Coronary artery (tissue), 2 donors: ENCODE measurements at regions not wholly inside any gene's neighbourhood (a gene's known extent, or its start where the extent isn't known, plus 50 kb on each side); places are given as distances from the start of the nearest gene placed in this dataset.
"Not testable (repeated sequence)": the region's sequence is repeated elsewhere in the genome, so short reads cannot be mapped to it uniquely, and the experiment has no call there.

Source experiments
- DNase-seq: peaks from one replicate; pipeline ENCODE4 v3.0.0-alpha.2; 2017; ENCODE audit warnings: low spot score
- H3K27ac ChIP-seq, 2 donors: fragments of 200-600 bp; sonication (generic); one replicate each; pipeline ENCODE4 v1.5.1; 2016 to 2019
- H3K4me3 ChIP-seq: fragments of 200-600 bp; sonication (generic); 2 replicates; pipeline ENCODE4 v1.5.1; 2016; ENCODE audit warnings: mild to moderate bottlenecking, moderate library complexity
- TF ChIP-seq, protein P1 (sequence below): fragments of 200-600 bp; sonication (generic); IDR thresholded peaks from one replicate; pipeline ENCODE4 v1.5.1; 2019; ENCODE audit warnings: antibody characterized with exemption

DNA sequence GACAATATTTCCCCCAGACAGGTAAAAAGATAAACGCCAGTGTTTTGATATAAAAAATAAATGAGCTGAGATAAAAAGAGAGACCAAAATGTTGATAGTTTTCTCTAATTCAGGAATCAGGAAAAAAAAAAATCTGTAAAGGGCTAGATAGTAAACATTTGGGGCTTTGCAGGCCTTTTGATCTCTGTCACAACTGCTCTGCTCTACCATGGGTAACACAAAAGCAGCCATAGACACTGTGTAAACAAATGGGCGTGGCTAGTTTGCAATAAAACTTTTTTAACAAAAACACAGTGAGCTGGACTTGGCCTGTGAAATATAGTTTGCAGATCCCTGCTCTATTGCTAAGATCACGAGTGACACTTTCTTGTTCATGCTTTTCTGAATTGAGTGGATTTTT, 219.1 kb upstream of the STXBP5 start:
- Histone ChIP-seq H3K4me3 (no peak overlapping the region), H3K27ac (no peak overlapping the region)
- DNase-seq = no peak
- TF ChIP-seq, protein P1, sequence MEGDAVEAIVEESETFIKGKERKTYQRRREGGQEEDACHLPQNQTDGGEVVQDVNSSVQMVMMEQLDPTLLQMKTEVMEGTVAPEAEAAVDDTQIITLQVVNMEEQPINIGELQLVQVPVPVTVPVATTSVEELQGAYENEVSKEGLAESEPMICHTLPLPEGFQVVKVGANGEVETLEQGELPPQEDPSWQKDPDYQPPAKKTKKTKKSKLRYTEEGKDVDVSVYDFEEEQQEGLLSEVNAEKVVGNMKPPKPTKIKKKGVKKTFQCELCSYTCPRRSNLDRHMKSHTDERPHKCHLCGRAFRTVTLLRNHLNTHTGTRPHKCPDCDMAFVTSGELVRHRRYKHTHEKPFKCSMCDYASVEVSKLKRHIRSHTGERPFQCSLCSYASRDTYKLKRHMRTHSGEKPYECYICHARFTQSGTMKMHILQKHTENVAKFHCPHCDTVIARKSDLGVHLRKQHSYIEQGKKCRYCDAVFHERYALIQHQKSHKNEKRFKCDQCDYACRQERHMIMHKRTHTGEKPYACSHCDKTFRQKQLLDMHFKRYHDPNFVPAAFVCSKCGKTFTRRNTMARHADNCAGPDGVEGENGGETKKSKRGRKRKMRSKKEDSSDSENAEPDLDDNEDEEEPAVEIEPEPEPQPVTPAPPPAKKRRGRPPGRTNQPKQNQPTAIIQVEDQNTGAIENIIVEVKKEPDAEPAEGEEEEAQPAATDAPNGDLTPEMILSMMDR = no peak

DNA sequence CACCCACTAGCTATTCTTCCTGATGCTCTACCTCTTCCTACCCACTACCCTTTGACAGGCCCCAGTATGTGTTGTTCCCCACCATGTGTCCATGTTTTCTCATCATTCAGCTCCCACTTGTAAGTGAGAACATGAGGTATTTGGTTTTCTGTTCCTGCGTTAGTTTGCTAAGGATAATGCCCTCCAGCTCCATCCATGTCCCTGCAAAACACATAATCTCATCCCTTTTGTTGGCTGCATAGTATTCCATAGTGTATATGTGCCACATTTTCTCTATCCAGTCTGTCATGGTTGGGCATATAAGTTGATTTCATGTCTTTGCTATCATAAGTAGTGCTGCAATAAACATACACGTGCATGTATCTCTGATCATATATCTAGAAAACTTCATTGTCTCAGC, 218.3 kb upstream of the STXBP5 start:
- Histone ChIP-seq H3K27ac (no peak overlapping the region), H3K4me3 (no peak overlapping the region)
- TF ChIP-seq, protein P1 = no peak
- DNase-seq = no peak

DNA sequence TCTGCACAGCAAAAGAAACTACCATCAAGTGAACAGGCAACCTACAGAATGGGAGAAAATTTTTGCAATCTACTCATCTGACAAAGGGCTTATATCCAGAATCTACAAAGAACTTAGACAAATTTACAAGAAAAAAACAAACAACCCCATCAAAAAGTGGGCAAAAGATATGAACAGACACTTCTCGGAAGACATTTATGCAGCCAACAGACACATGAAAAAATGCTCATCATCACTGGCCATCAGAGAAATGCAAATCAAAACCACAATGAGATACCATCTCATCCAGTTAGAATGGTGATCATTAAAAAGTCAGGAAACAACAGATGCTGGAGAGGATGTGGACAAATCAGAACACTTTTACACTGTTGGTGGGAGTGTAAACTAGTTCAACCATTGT, 216.3 kb upstream of the STXBP5 start:
- not testable (repeated sequence) for H3K27ac ChIP-seq, DNase-seq, H3K4me3 ChIP-seq

DNA sequence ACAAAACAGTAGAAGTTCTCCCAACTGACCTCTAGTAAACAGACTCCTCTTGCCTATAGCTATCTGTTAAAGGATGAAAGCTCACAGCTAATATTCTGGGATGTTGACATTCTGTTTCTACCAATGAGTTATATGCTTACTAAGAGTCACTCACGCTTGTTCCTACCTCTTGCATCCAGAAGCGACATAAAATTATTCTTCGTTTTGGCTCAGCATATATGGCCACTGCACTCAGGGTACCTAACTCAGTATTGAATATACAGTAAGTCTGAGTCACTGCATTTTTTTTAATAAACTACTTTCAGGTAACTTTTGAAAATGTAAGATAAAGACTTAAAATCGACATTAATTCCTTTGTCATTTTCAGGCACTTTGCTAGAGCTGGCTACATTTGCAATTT, 214.4 kb upstream of the STXBP5 start:
- TF ChIP-seq, protein P1 = no peak
- DNase-seq = no peak
- H3K27ac ChIP-seq = no peak overlapping the region
- H3K4me3 ChIP-seq = no peak overlapping the region

DNA sequence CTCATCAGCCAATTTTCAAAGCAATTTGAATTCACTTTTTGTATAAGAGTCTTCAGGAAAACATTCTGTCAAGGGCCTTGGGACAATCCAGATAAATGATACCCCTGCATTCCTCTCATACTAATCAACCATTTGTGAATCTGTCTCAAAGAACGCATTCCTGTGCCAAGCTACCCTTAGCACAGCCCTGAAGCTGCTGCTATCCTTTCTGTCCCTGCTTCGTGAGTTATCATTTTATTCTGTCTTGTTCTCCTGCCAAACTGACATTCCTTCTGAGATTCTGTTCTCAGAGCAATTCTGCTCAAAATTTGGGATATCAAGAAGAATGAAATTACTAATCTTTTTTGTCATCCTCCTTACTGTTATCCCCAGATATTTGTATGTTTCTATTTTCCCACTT, 213.9 kb upstream of the STXBP5 start:
- Histone ChIP-seq H3K27ac (no peak overlapping the region), H3K4me3 (no peak overlapping the region)
- TF ChIP-seq, protein P1 = no peak
- no peak for DNase-seq

DNA sequence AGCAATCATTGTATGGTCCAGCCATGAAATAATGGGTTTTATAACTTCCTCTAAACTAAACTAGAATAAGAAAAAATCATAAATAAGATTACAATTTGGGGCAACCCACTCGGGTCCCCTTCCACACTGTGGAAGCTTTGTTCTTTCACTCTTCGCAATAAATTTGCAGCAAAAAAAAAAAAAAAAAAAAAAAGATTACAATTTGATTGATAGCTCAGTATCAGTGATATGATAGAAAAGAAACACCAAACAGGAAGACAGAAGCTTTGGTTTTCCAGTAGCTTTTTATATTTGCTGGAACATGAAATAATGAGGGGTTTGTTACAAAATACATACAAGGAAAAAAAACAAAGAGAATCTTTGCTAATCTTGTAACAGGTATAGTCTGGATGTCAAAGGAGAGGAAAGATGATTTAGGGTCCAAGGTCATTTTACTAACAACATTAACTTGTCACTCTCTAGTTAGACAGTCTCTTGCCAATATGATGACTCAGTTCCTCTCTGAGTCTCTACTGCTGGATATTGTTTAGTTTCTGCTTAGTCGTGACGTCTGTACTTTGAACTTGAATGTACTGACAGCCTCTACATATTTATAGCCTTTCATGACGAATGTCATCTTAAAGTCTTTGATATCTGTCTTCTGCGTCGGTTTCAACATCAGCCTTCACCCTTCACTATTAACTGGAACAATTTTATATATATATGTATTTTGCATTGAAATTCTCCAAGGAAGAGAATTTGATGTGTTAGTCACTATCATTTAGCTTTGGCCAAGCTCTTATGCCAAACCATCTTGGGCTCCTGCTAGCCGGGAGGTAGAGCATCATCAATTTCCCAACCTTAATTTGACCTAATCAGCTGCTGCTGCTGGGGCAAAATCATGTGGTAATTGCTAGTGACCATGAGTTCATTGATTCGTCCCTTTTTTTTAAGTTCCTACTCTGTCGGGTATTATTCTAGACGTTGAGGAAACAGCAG, 213.1 kb upstream of the STXBP5 start:
- TF ChIP-seq, protein P1 = no peak
- Histone ChIP-seq H3K4me3 (no peak overlapping the region), H3K27ac (no peak overlapping the region)
- no peak for DNase-seq

DNA sequence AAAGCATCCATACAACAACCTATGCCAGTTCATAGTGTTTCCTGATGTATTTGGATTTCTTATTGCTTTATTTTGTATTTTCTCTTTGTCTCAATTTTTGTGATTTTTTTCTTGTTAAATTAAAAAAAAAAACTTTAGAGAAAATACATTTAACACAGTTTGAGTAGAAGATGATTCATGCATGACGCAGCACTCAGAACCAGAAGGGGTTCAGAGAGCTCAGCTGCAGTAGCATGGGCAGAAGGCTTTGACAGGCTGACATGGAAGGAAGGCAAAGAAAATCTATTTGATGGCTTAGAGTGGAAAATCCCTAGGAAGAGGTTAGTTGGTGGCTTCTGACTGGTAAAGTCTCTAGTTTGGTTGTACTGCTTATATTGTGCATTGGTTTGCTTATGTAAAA, 207.2 kb upstream of the STXBP5 start:
- Histone ChIP-seq H3K27ac (no peak overlapping the region), H3K4me3 (no peak overlapping the region)
- DNase-seq = no peak
- TF ChIP-seq, protein P1 = no peak
